Spinal cord (tissue), 9 donors: ENCODE measurements at regions not wholly inside any gene's neighbourhood (a gene's known extent, or its start where the extent isn't known, plus 50 kb on each side); places are given as distances from the start of the nearest gene placed in this dataset.

Experiments
- DNase-seq, 6 donors: peaks; one replicate each; pipeline versions ENCODE4 v3.0.0 to v3.0.0-alpha.2; 2013 to 2015; ENCODE audit warnings: low spot score in 6 of 6, low read depth in 4 of 6
- H3K27ac ChIP-seq: one replicate; pipeline ENCODE4 v1.5.1; 2013; ENCODE audit warnings: low read depth, low read length, control low read depth
- H3K27me3 ChIP-seq: one replicate; pipeline ENCODE4 v1.6.1; 2013; ENCODE audit warnings: low read length; ENCODE audit not compliant: control insufficient read depth, insufficient read depth
- H3K36me3 ChIP-seq: one replicate; pipeline ENCODE4 v1.6.1; 2013; ENCODE audit warnings: low read length; ENCODE audit not compliant: control insufficient read depth, insufficient read depth
- H3K4me1 ChIP-seq: one replicate; pipeline ENCODE4 v1.6.1; 2013; ENCODE audit warnings: low read length; ENCODE audit not compliant: control insufficient read depth, insufficient read depth
- H3K4me3 ChIP-seq: one replicate; pipeline ENCODE4 v1.5.1; 2013; ENCODE audit warnings: low read depth, low read length, control low read depth
- H3K9me3 ChIP-seq: one replicate; pipeline ENCODE4 v1.6.1; 2013; ENCODE audit warnings: low read length; ENCODE audit not compliant: control insufficient read depth, insufficient read depth
- WGBS: methylation state at CpG from one replicate; pipeline ENCODE4 v1.1.5; 2013; ENCODE audit warnings: missing lambda C conversion rate; ENCODE audit not compliant: insufficient coverage; 5-methylcytosine and 5-hydroxymethylcytosine counted together
- donor health status: healthy.

GRCh38 chr6:26202811-26203583, 115.8 kb downstream of the HFE start:
- no peaks in the 10 kb centered on the region for H3K27me3 ChIP-seq
- peaks cover 23% of the 10 kb centered on the region for H3K4me1 ChIP-seq
- no peaks in the 10 kb centered on the region for H3K36me3 ChIP-seq
- DNase-seq = no peak
- WGBS = 80% methylated on average over 2 of the region's 8 CpGs
- H3K27ac ChIP-seq = peak overlapping the region; percentile 19
- no peak overlapping the region for H3K4me3 ChIP-seq
- H3K9me3 ChIP-seq = no peaks in the 10 kb centered on the region

GRCh38 chr6:26204332-26205160, 117.3 kb downstream of the HFE start:
- peaks cover 14% of the 10 kb centered on the region for H3K4me1 ChIP-seq
- no peaks in the 10 kb centered on the region for H3K9me3 ChIP-seq
- H3K4me3 ChIP-seq = peak overlapping the region; percentile 96
- DNase-seq = peak; percentile 96 to 100 (median 99)
- H3K36me3 ChIP-seq = no peaks in the 10 kb centered on the region
- peak overlapping the region; percentile 99 for H3K27ac ChIP-seq
- WGBS = under 1% methylated on average over 48 of the region's 53 CpGs
- H3K27me3 ChIP-seq = no peaks in the 10 kb centered on the region

GRCh38 chr6:26205161-26205624, 118.0 kb downstream of the HFE start:
- peak in 3 of 6 donors; percentile 85 to 98 (median 96) for DNase-seq
- Histone ChIP-seq H3K4me1 (peaks cover 10% of the 10 kb centered on the region), H3K9me3 (no peaks in the 10 kb centered on the region), H3K4me3 (peak overlapping the region; percentile 96), H3K27me3 (no peaks in the 10 kb centered on the region), H3K36me3 (no peaks in the 10 kb centered on the region), H3K27ac (peak overlapping the region; percentile 99)
- 0% methylated on average over 3 of the region's 18 CpGs for WGBS

- peaks cover 10% of the 10 kb centered on the region for H3K4me1 ChIP-seq
- peak overlapping the region; percentile 99 for H3K27ac ChIP-seq
- DNase-seq = peak in 2 of 6 donors; percentile 82 to 85
- WGBS = 3% methylated on average over 8 of the region's 18 CpGs
- no peaks in the 10 kb centered on the region for H3K36me3 ChIP-seq
- no peaks in the 10 kb centered on the region for H3K27me3 ChIP-seq
- no peaks in the 10 kb centered on the region for H3K9me3 ChIP-seq
- H3K4me3 ChIP-seq = peak overlapping the region; percentile 96
These were observed 118.7 kb downstream of the HFE start for GRCh38 chr6:26205625-26206574.

- peaks cover 10% of the 10 kb centered on the region for H3K4me1 ChIP-seq
- no peaks in the 10 kb centered on the region for H3K9me3 ChIP-seq
- 49% methylated on average over 8 of the region's 8 CpGs for WGBS
- H3K4me3 ChIP-seq = peak overlapping the region; percentile 96
- H3K36me3 ChIP-seq = no peaks in the 10 kb centered on the region
- H3K27ac ChIP-seq = peak overlapping the region; percentile 99
- no peaks in the 10 kb centered on the region for H3K27me3 ChIP-seq
- DNase-seq = peak in 1 of 6 donors; percentile 77
These were observed 119.9 kb downstream of the HFE start for GRCh38 chr6:26206868-26207801.

- no CpG with 5 or more reads among the region's 1 CpG for WGBS
- no peak for DNase-seq
- H3K27ac ChIP-seq = no peak overlapping the region
These were observed 124.7 kb downstream of the HFE start for GRCh38 chr6:26211963-26212362.

GRCh38 chr6:26213334-26214075, 126.3 kb downstream of the HFE start:
- Histone ChIP-seq H3K27me3 (no peaks in the 10 kb centered on the region), H3K27ac (no peak overlapping the region), H3K36me3 (no peaks in the 10 kb centered on the region), H3K9me3 (no peaks in the 10 kb centered on the region), H3K4me1 (peaks cover 29% of the 10 kb centered on the region), H3K4me3 (no peak overlapping the region)
- WGBS = 100% methylated on average over 1 of the region's 2 CpGs
- DNase-seq = no peak

More at GRCh38 chr6:26211963-26212362, 124.7 kb downstream of the HFE start:
- Histone ChIP-seq H3K36me3 (no peaks in the 10 kb centered on the region), H3K4me3 (no peak overlapping the region), H3K9me3 (no peaks in the 10 kb centered on the region), H3K4me1 (peaks cover 18% of the 10 kb centered on the region), H3K27me3 (no peaks in the 10 kb centered on the region)
